Activated T-helper 1 cell treated with anti-CD3 and anti-CD28 coated beads, Interleukin-12 subunit alpha, Interleukin-12 subunit beta, Interleukin-2, Interleukin-4 antibody, amounts not matched to agents 30 ng/mL and 10 ng/mL and 1 ng/mL, durations not matched to agents 14 hours and 24 hours and 36 hours (primary cell): ENCODE measurements at regions not wholly inside any gene's neighbourhood (a gene's known extent, or its start where the extent isn't known, plus 50 kb on each side); places are given as distances from the start of the nearest gene placed in this dataset.

ENCODE experiments used
- DNase-seq: peaks from one replicate; pipeline ENCODE4 v3.0.0; 2021; ENCODE audit warnings: low spot score
- H3K27ac Mint-ChIP-seq: one replicate; pipeline ENCODE4 v1.8.0; 2021; ENCODE audit warnings: mild to moderate bottlenecking, mixed read lengths
- H3K27me3 Mint-ChIP-seq: one replicate; pipeline ENCODE4 v1.8.0; 2022; ENCODE audit warnings: mild to moderate bottlenecking, moderate library complexity, mixed read lengths; ENCODE audit not compliant: insufficient read depth
- H3K36me3 Mint-ChIP-seq: one replicate; pipeline ENCODE4 v1.8.0; 2021; ENCODE audit warnings: low read depth, mixed read lengths
- H3K4me1 Mint-ChIP-seq: one replicate; pipeline ENCODE4 v1.8.0; 2021; ENCODE audit warnings: low read depth, mixed read lengths
- H3K4me3 Mint-ChIP-seq: one replicate; pipeline ENCODE4 v1.8.0; 2021; ENCODE audit warnings: mild to moderate bottlenecking, moderate library complexity, mixed read lengths
- H3K9me3 Mint-ChIP-seq: one replicate; pipeline ENCODE4 v1.8.0; 2021; ENCODE audit warnings: mixed read lengths
- intact Hi-C: fragments of 100-400 bp; cut with micrococcal nuclease; formaldehyde crosslinking; loops from one replicate; pipeline ENCODE4 v1.15.1; 2024

- Mint-ChIP-seq H3K36me3 (no peaks in the 10 kb centered on the region), H3K27ac (no peak overlapping the region), H3K9me3 (peaks cover 7% of the 10 kb centered on the region), H3K4me1 (no peaks in the 10 kb centered on the region), H3K4me3 (no peak overlapping the region), H3K27me3 (no peaks in the 10 kb centered on the region)
- DNase-seq: no peak
- intact Hi-C loops: no loop called here
These were observed 305.8 kb upstream of the NEBL start for GRCh38 chr10:21202776-21203462.

DNA sequence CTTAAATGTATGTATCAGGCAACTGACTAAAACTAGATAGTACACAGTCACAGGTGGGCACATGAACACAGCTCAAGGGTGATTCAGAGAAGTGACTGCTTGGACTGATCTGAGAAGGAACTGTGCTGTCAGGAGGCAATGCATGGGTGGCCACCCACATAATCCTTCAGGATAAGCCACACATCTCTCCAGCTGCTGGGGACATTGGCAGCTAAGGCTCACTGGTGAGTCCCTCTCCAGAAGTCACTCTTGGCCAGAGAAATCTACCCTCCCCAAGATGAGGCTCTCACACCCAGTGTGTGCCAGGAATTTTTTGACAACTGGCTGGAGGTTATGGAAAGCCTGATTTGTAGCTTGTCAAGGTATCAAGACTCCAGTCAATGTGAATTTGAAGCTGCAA lies 302.4 kb upstream of the NEBL start:
- no peak overlapping the region for H3K27ac Mint-ChIP-seq
- peaks cover 11% of the 10 kb centered on the region for H3K9me3 Mint-ChIP-seq
- no peaks in the 10 kb centered on the region for H3K36me3 Mint-ChIP-seq
- H3K4me3 Mint-ChIP-seq: no peak overlapping the region
- no peak for DNase-seq
- H3K27me3 Mint-ChIP-seq: peaks cover 1% of the 10 kb centered on the region
- H3K4me1 Mint-ChIP-seq: no peaks in the 10 kb centered on the region
- intact Hi-C loops: no loop called here

GRCh38 chr10:21197838-21198237 lies 300.7 kb upstream of the NEBL start:
- DNase-seq: no peak
- Mint-ChIP-seq H3K9me3 (peaks cover 11% of the 10 kb centered on the region), H3K27me3 (peaks cover 1% of the 10 kb centered on the region), H3K4me1 (no peaks in the 10 kb centered on the region), H3K36me3 (no peaks in the 10 kb centered on the region), H3K4me3 (no peak overlapping the region), H3K27ac (no peak overlapping the region)
- intact Hi-C loops: no loop called here

- Mint-ChIP-seq H3K9me3 (peaks cover 11% of the 10 kb centered on the region), H3K4me1 (no peaks in the 10 kb centered on the region), H3K4me3 (no peak overlapping the region), H3K27ac (no peak overlapping the region), H3K27me3 (peaks cover 1% of the 10 kb centered on the region), H3K36me3 (no peaks in the 10 kb centered on the region)
- DNase-seq: no peak
- intact Hi-C loops: no loop called here
These were observed 299.8 kb upstream of the NEBL start for GRCh38 chr10:21196822-21197395.

GRCh38 chr10:21195252-21195651 lies 298.1 kb upstream of the NEBL start:
- H3K4me3 Mint-ChIP-seq: no peak overlapping the region
- peaks cover 11% of the 10 kb centered on the region for H3K9me3 Mint-ChIP-seq
- no peaks in the 10 kb centered on the region for H3K36me3 Mint-ChIP-seq
- intact Hi-C loops: no loop called here
- peaks cover 1% of the 10 kb centered on the region for H3K27me3 Mint-ChIP-seq
- no peak for DNase-seq
- no peak overlapping the region for H3K27ac Mint-ChIP-seq
- no peaks in the 10 kb centered on the region for H3K4me1 Mint-ChIP-seq

GRCh38 chr10:21194510-21194993 lies 297.4 kb upstream of the NEBL start:
- H3K4me1 Mint-ChIP-seq: no peaks in the 10 kb centered on the region
- no peak overlapping the region for H3K4me3 Mint-ChIP-seq

GRCh38 chr10:21193196-21193595 lies 296.1 kb upstream of the NEBL start:
- DNase-seq: no peak
- H3K4me1 Mint-ChIP-seq: no peaks in the 10 kb centered on the region
- intact Hi-C loops: no loop called here
- peaks cover 6% of the 10 kb centered on the region for H3K9me3 Mint-ChIP-seq
- H3K27me3 Mint-ChIP-seq: peaks cover 1% of the 10 kb centered on the region
- no peak overlapping the region for H3K4me3 Mint-ChIP-seq
- H3K27ac Mint-ChIP-seq: no peak overlapping the region
- no peaks in the 10 kb centered on the region for H3K36me3 Mint-ChIP-seq

More at GRCh38 chr10:21194510-21194993, 297.4 kb upstream of the NEBL start:
- H3K36me3 Mint-ChIP-seq: no peaks in the 10 kb centered on the region
- intact Hi-C loops: no loop called here
- peaks cover 1% of the 10 kb centered on the region for H3K27me3 Mint-ChIP-seq
- DNase-seq: no peak
- H3K9me3 Mint-ChIP-seq: peaks cover 11% of the 10 kb centered on the region
- H3K27ac Mint-ChIP-seq: no peak overlapping the region

- DNase-seq: no peak
- Mint-ChIP-seq H3K9me3 (no peaks in the 10 kb centered on the region), H3K27me3 (peaks cover 1% of the 10 kb centered on the region), H3K4me3 (no peak overlapping the region), H3K4me1 (no peaks in the 10 kb centered on the region), H3K27ac (no peak overlapping the region), H3K36me3 (no peaks in the 10 kb centered on the region)
- intact Hi-C loops: no loop called here
These were observed 294.4 kb upstream of the NEBL start for GRCh38 chr10:21191512-21191911.

DNA sequence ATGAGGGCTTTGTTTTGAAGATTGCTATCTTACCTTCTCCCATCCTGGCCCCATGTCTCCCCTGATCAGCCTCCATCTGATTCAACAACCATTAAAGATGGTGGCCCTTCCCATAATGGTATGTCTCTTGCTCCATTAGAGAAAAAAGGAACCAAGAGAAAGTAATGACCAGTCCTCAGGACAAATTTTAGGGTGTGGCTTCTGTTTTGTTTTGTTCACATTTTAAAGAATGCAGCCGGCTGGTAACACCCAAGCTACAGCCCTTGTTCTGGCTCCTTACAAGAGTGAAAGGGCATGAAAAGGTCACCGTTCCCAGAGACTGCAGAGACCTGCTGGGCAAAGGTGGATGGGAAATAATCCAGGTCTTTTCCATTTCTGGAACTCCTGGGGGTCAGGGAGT lies 287.9 kb upstream of the NEBL start:
- Mint-ChIP-seq H3K27ac (no peak overlapping the region), H3K4me3 (no peak overlapping the region), H3K4me1 (no peaks in the 10 kb centered on the region), H3K9me3 (no peaks in the 10 kb centered on the region), H3K27me3 (no peaks in the 10 kb centered on the region), H3K36me3 (no peaks in the 10 kb centered on the region)
- intact Hi-C loops: no loop called here
- no peak for DNase-seq

- Mint-ChIP-seq H3K36me3 (no peaks in the 10 kb centered on the region), H3K27ac (no peak overlapping the region), H3K27me3 (peaks cover 2% of the 10 kb centered on the region), H3K4me1 (no peaks in the 10 kb centered on the region), H3K9me3 (no peaks in the 10 kb centered on the region), H3K4me3 (no peak overlapping the region)
- intact Hi-C loops: no loop called here
- no peak for DNase-seq
These were observed 287.1 kb upstream of the NEBL start for GRCh38 chr10:21184216-21184615.

GRCh38 chr10:21183025-21183424 lies 285.9 kb upstream of the NEBL start:
- peaks cover 2% of the 10 kb centered on the region for H3K27me3 Mint-ChIP-seq
- H3K27ac Mint-ChIP-seq: no peak overlapping the region
- no peak for DNase-seq
- intact Hi-C loops: no loop called here
- no peak overlapping the region for H3K4me3 Mint-ChIP-seq
- H3K9me3 Mint-ChIP-seq: no peaks in the 10 kb centered on the region
- H3K4me1 Mint-ChIP-seq: no peaks in the 10 kb centered on the region
- no peaks in the 10 kb centered on the region for H3K36me3 Mint-ChIP-seq

DNA sequence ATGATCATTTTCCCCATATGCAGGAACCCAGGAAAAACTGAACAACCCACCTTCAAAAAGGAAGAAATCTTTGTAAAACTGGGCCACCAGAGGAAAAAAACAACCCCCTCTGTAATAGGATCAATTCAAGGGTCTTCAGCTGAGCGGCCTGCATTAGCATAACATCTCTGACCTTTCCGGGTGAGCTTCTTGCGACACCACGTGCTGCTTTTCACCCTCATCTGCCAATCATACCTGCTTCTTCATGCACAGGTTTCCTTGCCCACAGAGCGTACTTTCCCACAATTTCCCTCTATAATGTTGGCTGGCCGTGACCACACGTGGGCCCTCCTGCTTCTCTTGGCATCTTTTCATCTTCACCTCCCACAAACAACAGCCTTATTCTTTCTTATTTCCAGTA lies 284.3 kb upstream of the NEBL start:
- no peak for DNase-seq
- H3K36me3 Mint-ChIP-seq: no peaks in the 10 kb centered on the region
- intact Hi-C loops: no loop called here
- H3K27ac Mint-ChIP-seq: no peak overlapping the region
- H3K4me3 Mint-ChIP-seq: no peak overlapping the region
- H3K4me1 Mint-ChIP-seq: no peaks in the 10 kb centered on the region
- H3K27me3 Mint-ChIP-seq: peaks cover 6% of the 10 kb centered on the region
- no peaks in the 10 kb centered on the region for H3K9me3 Mint-ChIP-seq

- intact Hi-C loops: no loop called here
- no peaks in the 10 kb centered on the region for H3K4me1 Mint-ChIP-seq
- peaks cover 14% of the 10 kb centered on the region for H3K27me3 Mint-ChIP-seq
- H3K27ac Mint-ChIP-seq: no peak overlapping the region
- no peaks in the 10 kb centered on the region for H3K9me3 Mint-ChIP-seq
- H3K36me3 Mint-ChIP-seq: no peaks in the 10 kb centered on the region
- no peak for DNase-seq
- no peak overlapping the region for H3K4me3 Mint-ChIP-seq
These were observed 283.5 kb upstream of the NEBL start for GRCh38 chr10:21180604-21181003.
